Limb (tissue), 2 donors: ENCODE measurements at regions not wholly inside any gene's neighbourhood (a gene's known extent, or its start where the extent isn't known, plus 50 kb on each side); places are given as distances from the start of the nearest gene placed in this dataset.

ENCODE experiments used
- DNase-seq, 2 donors: peaks; one replicate each; pipeline ENCODE4 v3.0.0-alpha.2; 2016; ENCODE audit errors: extremely low spot score in 2 of 2

DNA sequence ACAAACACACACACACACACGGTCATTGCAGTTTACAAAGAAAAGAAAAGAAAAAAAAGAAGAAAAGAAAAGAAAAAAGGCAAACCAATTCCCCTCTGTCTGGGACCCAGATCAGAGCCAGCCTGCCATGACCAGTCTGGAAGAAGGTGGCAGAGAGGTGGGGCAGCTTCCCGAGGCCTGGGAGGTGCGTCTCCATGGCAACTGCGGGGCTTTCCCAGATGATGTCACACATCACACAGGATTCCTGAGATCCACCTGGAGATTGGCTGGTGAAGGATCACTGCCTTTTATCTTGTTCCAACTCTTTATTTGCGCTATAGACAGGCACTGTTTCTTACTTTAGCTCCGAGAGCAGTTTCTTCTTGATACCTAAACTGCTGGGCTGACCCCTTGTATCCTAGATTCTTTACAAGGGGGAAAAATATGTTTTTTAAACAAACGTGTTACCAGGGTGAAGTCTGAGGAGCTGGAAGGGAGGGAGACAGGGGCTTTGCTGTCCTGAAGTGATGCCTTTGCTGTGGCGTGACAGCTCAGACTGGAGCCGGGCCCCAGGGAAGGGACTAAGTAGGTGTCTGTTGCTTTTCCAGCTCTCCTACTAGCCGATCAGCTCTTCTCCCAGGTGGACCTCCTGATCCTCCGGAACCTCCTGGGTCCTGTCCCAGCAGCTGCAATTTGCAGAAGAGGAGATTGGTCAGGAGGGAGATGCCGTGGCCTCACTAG lies 298.5 kb downstream of the KLF6 start:
- DNase-seq: peak in 1 of 2 donors; percentile 71

DNA sequence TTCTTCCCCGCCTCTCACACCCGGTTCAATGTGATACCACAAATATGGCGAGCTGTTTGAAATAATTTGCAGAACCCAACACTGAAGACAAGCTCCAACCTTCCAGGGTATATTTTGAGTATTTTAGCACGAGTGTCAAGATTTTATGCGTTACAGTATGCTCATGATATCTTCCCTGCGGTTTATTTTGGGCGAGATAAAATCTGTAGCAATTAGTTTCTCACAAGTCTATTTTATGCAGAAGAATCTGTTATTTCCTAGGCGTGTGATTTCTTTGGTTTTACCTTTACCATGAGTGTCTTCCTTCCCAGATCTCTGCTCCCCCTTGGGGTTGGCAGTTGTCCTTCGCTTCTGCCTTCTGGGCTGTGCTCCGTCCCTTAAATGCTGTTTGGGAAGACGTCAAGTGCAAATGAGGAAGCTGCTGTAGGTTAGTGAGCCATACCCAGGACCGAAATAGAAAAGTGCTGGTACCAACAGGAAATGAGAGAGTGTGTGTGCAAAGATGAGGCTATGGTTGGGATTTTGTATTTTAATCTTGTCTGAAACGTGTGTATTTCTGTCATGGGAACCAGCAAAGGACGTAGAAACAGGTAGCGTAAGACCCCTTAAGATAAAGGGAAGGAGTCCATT lies 299.8 kb downstream of the KLF6 start:
- DNase-seq: no peak

DNA sequence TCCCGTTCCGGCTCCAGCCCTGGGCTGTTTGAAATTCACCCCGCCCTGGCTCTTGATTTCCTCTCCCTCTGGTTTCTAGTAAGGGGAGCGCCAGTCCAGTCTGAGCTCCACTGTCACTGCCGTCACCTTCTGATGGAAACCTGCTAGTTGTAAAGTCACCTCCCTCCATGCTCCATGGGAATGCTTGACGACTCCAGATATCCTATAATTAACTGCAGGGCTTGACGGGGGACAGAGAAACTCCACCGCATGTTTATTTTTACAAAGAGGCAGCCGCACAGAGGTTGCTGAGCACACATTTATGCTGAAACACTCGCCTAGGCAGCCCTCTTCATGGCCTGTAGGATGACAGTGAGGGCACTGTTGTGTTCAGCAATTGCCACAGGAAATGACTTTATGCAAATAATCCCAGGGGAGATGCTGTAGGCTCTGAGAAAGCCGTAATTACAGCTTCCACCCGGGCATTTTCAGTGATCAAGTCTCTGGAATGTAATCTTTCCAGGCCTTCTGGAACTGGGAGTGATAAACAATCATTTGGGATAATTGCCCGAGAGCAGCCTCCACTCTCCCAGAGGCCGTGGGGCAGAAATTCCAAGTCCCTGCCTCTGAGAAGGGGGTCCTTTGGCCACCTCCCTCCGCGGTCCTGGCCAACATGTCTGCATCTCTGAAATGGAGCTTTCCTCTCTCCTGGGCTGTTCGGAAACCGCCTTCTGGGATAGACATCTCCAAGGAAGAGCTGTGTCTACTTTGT lies 300.5 kb downstream of the KLF6 start:
- DNase-seq: no peak

DNA sequence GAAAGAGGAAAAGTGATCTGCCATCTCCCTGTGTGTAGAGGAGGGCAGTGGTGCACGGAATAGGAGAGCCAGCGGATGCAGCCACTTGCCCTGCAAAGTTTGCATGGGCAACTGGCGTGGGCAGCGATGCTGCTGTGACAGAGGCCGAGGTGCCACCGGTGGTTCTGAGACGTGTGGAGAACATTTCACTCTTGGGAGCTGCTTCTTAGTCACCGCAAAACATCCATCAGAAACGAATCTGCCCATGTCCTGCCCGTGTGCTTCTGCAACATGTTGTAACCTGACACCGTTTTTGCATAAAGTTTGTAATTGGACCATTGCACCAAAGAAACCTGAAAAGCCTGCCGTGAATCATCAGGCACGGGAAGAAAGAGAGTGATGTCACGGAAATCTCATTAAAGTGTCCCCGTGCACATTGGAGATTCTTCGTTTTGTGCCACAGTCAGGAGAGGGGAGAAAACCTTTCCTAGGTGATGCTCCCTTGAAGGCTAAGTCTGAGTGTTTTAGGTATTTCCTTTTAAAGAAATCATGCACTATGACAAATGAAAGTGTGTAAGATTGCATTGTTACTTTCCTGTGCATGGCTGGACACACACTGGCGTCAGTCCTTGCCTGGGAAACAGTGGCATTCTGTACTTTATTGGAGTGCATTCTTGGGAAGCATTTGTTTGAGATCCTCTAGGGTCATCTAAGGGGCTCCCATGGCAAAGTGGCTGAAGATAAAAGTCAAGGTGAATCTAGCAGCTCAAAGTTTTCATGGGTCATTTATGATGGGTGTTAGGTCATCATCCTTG lies 302.6 kb downstream of the KLF6 start:
- DNase-seq: peak; percentile 54 to 64

DNA sequence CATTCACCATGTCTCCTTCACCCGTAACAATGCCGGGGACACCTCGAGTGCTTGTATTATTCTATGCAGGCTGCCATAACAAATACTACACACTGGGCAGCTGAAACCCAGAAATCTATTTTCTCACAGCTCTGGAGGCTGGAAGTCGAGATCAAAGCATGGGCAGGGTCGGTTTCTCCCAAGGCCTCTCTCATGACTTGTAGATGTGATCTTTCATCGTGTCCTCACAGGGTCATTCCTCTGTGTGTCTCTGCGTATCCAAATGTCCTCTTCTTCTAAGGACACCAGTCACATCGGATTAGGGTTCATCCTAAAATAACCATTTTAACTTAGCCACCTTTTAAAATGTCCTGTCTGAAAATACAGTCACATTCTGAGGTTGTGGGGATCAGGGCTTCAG lies 303.5 kb downstream of the KLF6 start:
- DNase-seq: no peak

DNA sequence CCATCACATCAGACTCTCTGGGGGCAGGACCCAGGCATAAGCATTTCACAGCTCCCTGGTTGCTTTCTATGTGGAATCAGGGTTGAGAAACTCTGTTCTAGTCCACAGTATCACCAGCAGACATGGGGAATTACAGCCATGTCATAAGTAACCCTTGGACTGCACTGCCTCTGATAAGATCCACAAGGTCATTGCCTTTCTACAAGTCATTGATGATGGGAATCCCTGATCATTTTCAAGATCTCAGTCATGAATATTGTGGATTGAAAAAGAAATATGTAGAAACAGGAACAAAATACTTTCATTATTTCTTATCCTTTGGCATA lies 304.1 kb downstream of the KLF6 start:
- DNase-seq: no peak

DNA sequence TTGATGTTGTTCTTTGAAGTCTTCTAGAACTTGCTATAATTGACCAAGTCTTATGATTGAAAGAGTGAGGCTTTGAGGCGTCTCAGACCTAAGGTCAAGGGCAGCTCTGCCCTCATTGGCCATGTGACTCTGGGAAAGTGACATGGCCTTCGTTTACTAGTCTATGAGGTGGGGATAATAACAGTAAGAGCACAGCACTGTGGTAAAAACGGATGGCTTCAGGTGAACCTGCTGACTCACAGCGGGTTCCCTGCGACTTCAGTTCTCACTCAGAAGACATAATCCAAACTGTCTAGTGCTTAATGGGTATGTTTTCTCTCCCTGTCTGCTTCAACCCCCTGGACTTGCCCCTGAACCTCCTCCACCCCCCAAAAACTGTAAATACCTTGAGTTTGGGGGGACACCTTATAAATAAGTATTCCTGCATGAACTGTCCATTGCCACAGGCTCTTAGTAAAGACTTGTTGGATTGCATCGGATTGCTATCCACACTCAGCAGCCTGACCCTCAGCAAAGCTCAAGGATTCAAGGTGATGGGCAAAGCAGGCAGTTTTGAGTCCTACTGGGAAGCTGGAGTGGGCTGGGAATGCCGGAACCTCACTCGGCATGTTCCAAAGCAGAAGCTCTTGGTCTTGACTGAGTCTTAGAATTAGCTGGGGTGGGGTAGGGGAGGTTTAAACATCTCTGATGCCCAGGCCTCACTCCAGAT lies 304.6 kb downstream of the KLF6 start:
- no peak for DNase-seq

DNA sequence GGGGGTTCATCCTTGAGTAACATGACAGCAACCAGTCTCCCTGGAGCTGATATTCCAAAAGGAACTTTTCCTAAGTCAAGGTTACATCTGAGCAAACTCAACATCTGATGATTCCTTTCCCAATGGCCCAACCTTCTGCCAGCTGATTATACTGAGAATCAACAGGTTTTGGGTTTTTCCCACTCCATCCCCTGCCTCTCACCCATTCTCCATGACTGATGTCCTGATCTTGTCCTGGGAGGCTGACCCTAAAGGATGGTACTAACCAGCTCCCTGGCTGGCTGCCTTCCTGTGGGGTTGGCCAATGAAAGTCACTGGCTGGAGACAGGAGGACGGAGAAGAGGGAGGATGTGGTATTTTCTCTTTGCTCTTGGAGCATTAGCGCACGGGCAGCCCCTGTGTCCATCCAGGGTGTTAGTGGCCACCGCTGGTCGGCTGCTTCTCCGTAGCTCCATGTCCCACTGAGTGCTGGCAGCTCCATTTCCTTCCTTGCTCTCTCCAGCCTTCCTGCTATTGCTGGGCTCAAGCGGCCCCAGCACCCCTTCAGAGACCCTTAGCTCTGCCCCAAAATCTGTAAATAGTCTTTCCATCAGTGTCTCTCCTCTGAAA lies 306.2 kb upstream of the PITRM1 start:
- DNase-seq: no peak

DNA sequence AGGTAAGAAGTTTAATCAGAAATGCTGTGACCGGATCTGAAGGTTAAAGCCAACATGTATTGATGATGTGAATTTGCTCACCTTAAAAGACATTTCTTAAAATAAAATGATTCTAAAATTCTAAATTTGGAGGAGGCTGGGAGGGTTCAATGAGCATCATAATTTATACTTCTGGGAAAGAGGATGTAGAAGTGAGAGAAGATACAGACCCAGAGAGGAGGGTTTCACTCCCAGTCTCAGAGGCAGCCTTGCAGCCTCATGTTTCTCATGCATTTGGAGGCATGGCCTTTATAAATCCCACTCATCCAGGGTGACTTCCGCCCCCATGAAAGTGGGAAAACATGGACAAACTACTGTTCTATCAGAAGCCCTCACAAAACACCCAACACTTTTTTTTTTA lies 305.6 kb upstream of the PITRM1 start:
- no peak for DNase-seq

DNA sequence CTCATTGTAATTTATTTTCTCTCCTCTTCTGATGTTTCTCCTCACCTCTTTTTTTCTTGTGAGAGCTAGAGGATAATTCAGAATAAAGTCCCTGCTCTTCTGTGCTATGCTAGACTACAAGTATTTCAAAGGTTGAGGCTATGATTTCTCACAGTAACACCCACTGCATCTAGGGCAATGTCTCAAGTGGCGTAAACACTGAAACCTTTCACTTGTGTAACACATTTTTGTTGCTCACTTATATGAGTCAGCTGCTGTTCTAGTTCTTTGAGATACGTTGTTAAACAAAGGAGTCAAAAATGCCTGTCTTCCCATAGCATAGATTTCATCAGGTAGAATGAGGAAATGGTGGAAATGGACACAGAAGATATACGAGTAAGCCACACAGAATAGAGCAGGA lies 305.1 kb upstream of the PITRM1 start:
- no peak for DNase-seq

DNA sequence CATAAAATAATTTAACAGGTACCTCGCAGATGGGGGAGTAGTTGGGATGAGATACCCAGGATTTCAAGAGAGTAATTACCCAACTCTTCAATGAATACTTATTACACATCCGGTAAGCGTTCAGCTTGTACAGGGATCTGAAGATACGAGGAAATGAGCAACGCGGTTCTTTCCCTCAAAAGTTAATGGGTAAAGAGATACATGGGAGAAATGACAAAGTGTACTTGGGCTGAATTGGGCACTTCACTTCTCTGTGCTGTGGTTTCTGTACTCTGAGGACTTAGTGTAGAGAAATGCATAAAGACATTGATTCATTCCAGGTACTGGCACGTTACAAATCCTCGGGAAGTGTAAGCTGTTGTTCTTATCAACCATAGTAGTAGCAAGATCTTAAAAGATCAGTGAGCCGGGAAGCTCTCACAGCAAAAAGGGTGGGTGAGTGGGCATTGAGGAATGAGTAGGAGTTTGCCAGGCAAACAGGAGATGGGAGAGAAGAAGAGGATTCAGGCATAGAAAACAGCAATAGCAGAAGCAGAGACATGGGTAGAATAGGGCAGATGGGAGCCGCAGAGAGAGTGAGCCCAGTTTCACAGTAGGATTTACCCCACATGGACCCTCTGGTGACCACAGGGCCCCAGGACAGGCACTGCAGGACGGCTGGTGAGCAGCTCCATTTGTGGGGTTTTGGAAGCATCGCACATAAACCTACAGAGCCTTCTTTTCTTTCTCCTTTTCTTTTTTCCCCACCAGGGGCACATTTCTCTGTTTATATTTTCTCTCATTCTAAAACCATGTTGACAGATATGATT lies 304.3 kb upstream of the PITRM1 start:
- no peak for DNase-seq

DNA sequence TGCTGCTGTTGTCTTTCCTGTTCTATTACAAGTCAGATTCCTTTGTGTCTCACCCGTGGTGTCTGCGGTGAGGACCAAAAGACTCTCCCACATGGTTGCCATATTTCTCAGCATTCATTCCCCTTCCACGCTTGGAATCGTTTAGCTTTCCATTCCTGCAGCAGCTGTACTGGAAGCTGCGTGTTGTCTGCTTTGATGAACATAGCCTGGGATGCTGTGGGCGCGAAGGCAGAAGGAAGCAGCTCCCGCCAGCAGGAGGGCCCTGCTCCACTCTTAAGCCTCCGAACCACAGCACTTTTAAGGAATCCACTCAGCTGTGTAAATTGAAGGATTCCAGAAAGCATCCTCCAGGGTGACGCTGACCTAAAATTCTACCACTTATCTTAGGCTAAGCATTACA lies 303.6 kb upstream of the PITRM1 start:
- no peak for DNase-seq

DNA sequence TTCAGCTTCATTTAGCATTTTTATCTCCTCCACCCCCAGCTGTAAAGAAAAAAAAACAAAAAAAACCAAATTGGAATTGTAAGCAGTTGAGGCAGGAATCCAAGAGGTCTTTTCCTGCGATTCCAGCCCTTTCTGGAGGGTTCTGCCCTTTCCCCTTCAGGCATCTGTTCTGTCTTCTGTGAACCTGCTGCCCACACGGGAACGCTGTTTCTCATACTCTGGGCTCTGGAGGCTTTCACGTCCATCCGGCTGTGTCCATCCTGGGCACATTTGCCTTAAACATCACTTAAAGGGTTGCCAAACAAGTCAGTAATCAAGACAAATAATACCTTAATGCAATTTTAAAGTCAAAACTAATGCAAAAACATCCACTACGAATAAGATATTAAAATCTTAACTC lies 302.8 kb upstream of the PITRM1 start:
- no peak for DNase-seq

DNA sequence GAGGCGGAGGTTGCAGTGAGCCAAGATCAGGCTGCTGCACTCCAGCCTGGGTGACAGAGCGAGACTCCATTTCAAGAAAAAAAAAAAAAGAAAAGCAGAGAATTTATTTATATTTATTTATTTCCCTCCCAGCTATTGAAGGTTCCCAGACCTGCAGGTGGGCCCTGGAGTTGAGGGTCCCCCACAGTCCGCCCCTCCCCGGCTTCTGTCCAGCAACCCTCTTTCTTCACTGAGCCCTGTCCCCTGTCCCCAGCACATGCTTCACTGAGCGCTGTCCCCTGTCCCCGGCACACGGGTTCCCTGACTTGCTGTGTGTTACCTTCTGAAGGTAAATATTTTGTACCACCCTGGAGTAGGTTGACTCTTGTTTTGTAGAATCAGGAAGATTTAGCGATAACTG lies 301.7 kb upstream of the PITRM1 start:
- DNase-seq: no peak

DNA sequence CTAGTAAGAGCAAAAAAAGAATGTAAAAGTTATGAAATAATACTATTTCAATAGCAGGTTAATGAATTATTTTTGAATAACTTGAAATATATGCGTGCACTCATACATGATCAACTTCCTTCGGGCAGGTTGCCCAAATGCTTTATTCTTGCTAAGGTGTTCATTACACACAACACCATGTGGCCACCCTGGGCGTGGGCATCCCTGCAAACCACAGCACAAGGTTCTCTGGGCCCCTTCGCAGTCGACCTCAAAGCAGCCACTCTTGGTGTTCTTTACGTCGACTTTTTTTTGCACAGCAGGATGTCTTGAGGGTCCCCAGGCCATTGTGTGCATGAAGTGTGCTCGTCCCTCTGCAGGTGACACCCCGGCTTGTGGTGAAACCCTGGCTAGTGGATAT lies 300.7 kb upstream of the PITRM1 start:
- DNase-seq: no peak

DNA sequence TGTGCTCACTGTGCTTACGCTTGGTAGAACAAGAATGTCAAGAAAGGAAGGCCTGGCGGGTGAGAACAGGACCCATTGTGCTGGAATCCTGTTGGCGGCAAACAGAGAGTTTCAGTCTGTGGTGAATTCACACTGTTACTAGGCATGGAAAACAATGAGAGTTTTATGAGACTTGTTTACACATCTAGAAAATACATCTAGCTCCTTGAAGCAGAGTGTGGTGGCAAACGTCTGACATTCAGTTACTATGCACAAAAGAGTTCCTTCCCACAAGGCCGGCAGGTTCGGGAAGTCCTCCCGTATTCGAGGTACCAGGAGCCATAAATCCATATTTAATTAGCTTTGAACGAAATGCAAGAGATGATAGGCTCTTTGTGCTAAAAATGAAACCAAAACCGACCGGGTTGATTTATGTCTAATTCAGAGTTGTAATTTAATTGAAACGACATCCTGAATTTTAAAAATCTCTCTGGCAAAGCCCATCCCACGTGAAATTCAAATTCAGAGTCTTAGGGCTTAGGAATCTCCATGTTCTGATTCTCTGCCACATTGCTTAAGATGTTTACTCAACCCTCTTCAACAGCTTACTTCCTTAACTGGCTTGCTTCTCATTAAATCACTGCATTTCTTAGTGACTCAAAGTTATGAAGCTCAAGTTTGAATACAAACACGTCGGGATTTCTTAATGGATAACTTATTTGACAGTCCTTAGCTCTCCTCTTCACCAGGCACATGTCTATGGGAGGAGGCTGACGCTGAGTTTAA lies 299.9 kb upstream of the PITRM1 start:
- DNase-seq: no peak

DNA sequence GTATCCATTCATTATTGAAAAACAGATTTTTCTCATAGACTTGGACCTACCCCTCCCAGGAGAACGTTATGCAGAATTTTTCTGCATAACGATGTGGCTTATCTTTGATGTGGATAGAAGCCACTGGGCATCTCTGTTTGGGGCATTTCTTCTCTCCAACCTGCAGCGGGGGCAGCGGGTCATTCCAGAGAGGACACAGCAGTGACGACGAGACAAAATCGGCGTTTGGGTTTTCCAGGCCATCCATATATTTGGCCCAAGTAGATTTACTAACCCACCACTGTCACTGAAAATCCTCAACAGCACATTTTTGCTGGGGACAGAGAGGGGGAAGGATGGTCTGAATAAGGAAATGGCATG lies 299.3 kb upstream of the PITRM1 start:
- no peak for DNase-seq

DNA sequence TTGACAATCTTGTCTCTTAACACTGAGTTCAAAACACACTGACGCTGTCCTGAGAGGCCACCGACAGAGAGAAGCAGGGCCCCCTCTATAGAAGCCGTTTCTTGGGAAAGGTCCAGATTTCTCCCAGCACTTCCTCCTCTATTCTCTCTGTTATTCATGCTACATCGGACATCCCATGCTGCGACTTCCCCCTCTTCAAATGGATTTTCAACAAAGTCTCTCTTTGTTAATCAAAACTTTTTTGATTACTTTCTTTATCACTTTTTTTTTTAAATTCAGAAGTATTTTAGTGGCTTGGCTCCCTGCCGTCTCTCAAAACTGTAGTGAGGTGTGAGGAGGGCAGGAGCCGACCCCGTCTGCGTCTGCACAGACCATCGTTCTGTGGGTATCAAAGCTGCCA lies 298.9 kb upstream of the PITRM1 start:
- no peak for DNase-seq

DNA sequence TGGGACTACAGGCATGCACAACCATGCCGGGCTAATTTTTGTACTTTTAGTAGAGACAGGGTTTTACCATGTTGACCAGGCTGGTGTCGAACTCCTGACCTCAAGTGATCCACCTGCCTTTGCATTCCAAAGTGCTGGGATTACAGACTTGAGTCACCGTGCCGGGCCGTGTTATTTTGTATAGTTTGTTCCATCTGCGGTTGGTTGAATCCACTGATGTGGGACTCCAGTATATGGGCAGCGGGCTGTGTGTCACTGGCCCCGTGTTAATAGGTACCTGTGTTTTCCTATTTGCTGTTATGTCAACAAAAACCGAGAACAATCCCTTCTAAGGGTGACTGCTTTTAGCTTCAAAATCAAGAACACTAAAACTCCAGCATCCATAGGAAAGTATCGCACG lies 297.6 kb upstream of the PITRM1 start:
- no peak for DNase-seq

DNA sequence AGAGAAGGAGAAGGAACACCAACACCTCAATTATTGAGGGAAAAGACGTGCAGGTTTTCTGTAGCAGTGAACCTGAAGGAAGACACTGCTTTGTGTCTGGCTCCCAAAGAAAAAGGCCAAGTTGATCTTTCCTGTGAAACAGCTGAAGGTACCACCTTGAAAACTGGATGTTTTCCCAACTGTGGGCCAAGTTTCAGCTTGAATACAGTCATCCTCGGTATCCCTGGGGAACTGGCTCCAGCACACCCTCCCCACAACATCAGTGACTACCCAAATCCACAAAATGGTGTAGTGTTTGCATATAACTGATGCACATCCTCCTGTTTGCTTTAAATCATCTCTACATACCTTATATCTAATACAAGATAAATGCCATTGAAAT lies 297.0 kb upstream of the PITRM1 start:
- DNase-seq: no peak
